ENCODE measurements at regions not wholly inside any gene's neighbourhood (a gene's known extent, or its start where the extent isn't known, plus 50 kb on each side); places are given as distances from the start of the nearest gene placed in this dataset.

- TF ChIP-seq CTCF (IDR thresholded peaks at IDR 0.05; ENCODE audit: insufficient read depth, low read length, poor library complexity, severe bottlenecking) (no peak), EZH2phosphoT487 (conservative IDR thresholded peaks at IDR 0.05; ENCODE audit: low read length) (no peak)
Measured at GRCh38 chr12:67780580-67781084, 132.1 kb downstream of the DYRK2 start.

Measured in SU-DHL-6 (cell line).